IMR-90 (cell line): ENCODE measurements at regions not wholly inside any gene's neighbourhood (a gene's known extent, or its start where the extent isn't known, plus 50 kb on each side); places are given as distances from the start of the nearest gene placed in this dataset.

ENCODE experiments used
- ATAC-seq: fragments of 200-7000 bp; cut with Tn5 transposase; 2 replicates; pipeline ENCODE4 v1.9.1; 2020; ENCODE audit warnings: low read depth, mild to moderate bottlenecking, moderate library complexity
- BruUV-seq: library from RNA; stranded (reverse); fragments of 400-500 nt; replicated peaks from 2 replicates; lab custom pipeline; 2021; lab: Mats Ljungman, UMichigan
- CTCF ChIA-PET: fragments of 300-600 bp; formaldehyde crosslinking; extraction: SDS; loops from one replicate; lab custom pipeline; 2021; ENCODE audit warnings: antibody characterized with exemption; lab: Yijun Ruan, JAX
- POLR2A ChIA-PET: fragments of 300-600 bp; sonication (Branson Sonifier 250); formaldehyde crosslinking; loops from one replicate; lab custom pipeline; 2022; ENCODE audit warnings: antibody characterized with exemption; ENCODE audit not compliant: unreplicated experiment; lab: Charles Lee
- DNase-seq: peaks from one replicate; pipeline ENCODE4 v3.0.0; 2013
- H2AFZ ChIP-seq: replicated peaks from 2 replicates; pipeline ENCODE3; 2013; ENCODE audit warnings: low read length, mild to moderate bottlenecking; ENCODE audit not compliant: poor library complexity
- H2AK5ac ChIP-seq: 2 replicates; pipeline ENCODE4 v1.6.1; 2013; ENCODE audit warnings: low read depth, low read length, inconsistent platforms
- H2AK9ac ChIP-seq: replicated peaks from 2 replicates; pipeline ENCODE3; 2013; ENCODE audit warnings: mild to moderate bottlenecking, low read depth, low read length, moderate library complexity; ENCODE audit not compliant: poor library complexity
- H2BK120ac ChIP-seq: 2 replicates; pipeline ENCODE4 v1.6.1; 2013; ENCODE audit warnings: low read depth, low read length, inconsistent platforms
- H2BK15ac ChIP-seq: 3 replicates; pipeline ENCODE4 v1.6.1; 2013; ENCODE audit warnings: low read depth, low read length, inconsistent platforms
- H2BK20ac ChIP-seq: 2 replicates; pipeline ENCODE4 v1.6.1; 2013; ENCODE audit warnings: low read depth, mild to moderate bottlenecking, inconsistent platforms, low read length, moderate library complexity
- H2BK5ac ChIP-seq: 2 replicates; pipeline ENCODE4 v1.6.1; 2013; ENCODE audit warnings: mild to moderate bottlenecking, low read depth, low read length, inconsistent platforms; ENCODE audit not compliant: poor library complexity, severe bottlenecking
- H3K14ac ChIP-seq: replicated peaks from 2 replicates; pipeline ENCODE4 v1.6.1; 2013; ENCODE audit warnings: low read depth, low read length, inconsistent platforms
- H3K18ac ChIP-seq: 2 replicates; pipeline ENCODE4 v1.6.1; 2013; ENCODE audit warnings: low read depth, low read length, control low read depth
- H3K23ac ChIP-seq: 2 replicates; pipeline ENCODE4 v1.6.1; 2013; ENCODE audit warnings: low read depth, low read length, inconsistent platforms
- H3K27ac ChIP-seq: 2 replicates; pipeline ENCODE4 v1.5.1; 2013; ENCODE audit warnings: mild to moderate bottlenecking, control low read depth, low read length; ENCODE audit not compliant: insufficient read depth
- H3K27me3 ChIP-seq: 2 replicates; pipeline ENCODE4 v1.6.1; 2013; ENCODE audit warnings: low read length; ENCODE audit not compliant: control insufficient read depth, insufficient read depth
- H3K36me3 ChIP-seq: 2 replicates; pipeline ENCODE4 v1.6.1; 2013; ENCODE audit warnings: low read length, mixed read lengths; ENCODE audit not compliant: control insufficient read depth, insufficient read depth
- H3K4ac ChIP-seq: 2 replicates; pipeline ENCODE4 v1.6.1; 2013; ENCODE audit warnings: low read depth, low read length, inconsistent platforms
- H3K4me1 ChIP-seq: 2 replicates; pipeline ENCODE4 v1.6.1; 2013; ENCODE audit warnings: low read length, mixed read lengths; ENCODE audit not compliant: control insufficient read depth, insufficient read depth
- H3K4me2 ChIP-seq: 2 replicates; pipeline ENCODE4 v1.6.1; 2013; ENCODE audit warnings: low read depth, mild to moderate bottlenecking, control low read depth, low read length, moderate library complexity
- H3K4me3 ChIP-seq: 2 replicates; pipeline ENCODE4 v1.5.1; 2013; ENCODE audit warnings: low read depth, mild to moderate bottlenecking, control low read depth, low read length, moderate library complexity; ENCODE audit not compliant: insufficient read depth
- H3K56ac ChIP-seq: 2 replicates; pipeline ENCODE4 v1.6.1; 2013; ENCODE audit warnings: low read length, inconsistent platforms; ENCODE audit not compliant: insufficient read depth; ENCODE audit errors: extremely low read depth
- H3K79me1 ChIP-seq, 2 experiments: 2 replicates each; pipeline ENCODE4 v1.6.1; 2013; ENCODE audit warnings: low read length in 2 of 2, inconsistent platforms in 1 of 2, low read depth in 1 of 2
- H3K9ac ChIP-seq: 2 replicates; pipeline ENCODE4 v1.6.1; 2013; ENCODE audit warnings: low read depth, low read length, control low read depth
- H3K9me1 ChIP-seq: 2 replicates; pipeline ENCODE4 v1.6.1; 2013; ENCODE audit warnings: low read length, inconsistent platforms; ENCODE audit not compliant: insufficient read depth
- H3K9me3 ChIP-seq: 2 replicates; pipeline ENCODE4 v1.6.1; 2013; ENCODE audit warnings: low read length; ENCODE audit not compliant: control insufficient read depth, insufficient read depth
- H4K20me1 ChIP-seq: 2 replicates; pipeline ENCODE4 v1.6.1; 2013; ENCODE audit warnings: low read length, inconsistent platforms; ENCODE audit not compliant: insufficient read depth
- H4K5ac ChIP-seq: 2 replicates; pipeline ENCODE4 v1.6.1; 2013; ENCODE audit warnings: mild to moderate bottlenecking, low read depth, low read length, control low read depth
- H4K8ac ChIP-seq, 2 experiments: 2 replicates each; pipeline ENCODE4 v1.6.1; 2013; ENCODE audit warnings: low read depth in 2 of 2, low read length in 2 of 2, control low read depth in 1 of 2, inconsistent platforms in 1 of 2
- H4K91ac ChIP-seq: 2 replicates; pipeline ENCODE4 v1.6.1; 2013; ENCODE audit warnings: low read depth, low read length, inconsistent platforms; ENCODE audit not compliant: insufficient read depth
- MXI1 ChIP-seq: IDR thresholded peaks from 2 replicates; pipeline ENCODE4 v1.6.1; 2012; ENCODE audit warnings: low read depth, mild to moderate bottlenecking, low read length, moderate library complexity, borderline replicate concordance
- NFE2L2 ChIP-seq: fragments of 150-350 bp; IDR thresholded peaks from 2 replicates; pipeline ENCODE4 v1.6.1; 2016; ENCODE audit warnings: low read depth, mild to moderate bottlenecking, low read length
- WGBS, 2 experiments: methylation state at CpG; one replicate each; pipeline versions ENCODE4 v1.1.5 to v1.1.7; 2013; ENCODE audit warnings: missing lambda C conversion rate in 2 of 2; ENCODE audit not compliant: insufficient read length in 1 of 2; ENCODE audit errors: extremely low coverage in 2 of 2; 5-methylcytosine and 5-hydroxymethylcytosine counted together
- dilution Hi-C: fragments of 300-500 bp; cut with HindIII; formaldehyde crosslinking; loops from one replicate; pipeline ENCODE4 v1.14.3; 2018; ENCODE audit warnings: low sequenced_read_pairs; ENCODE audit not compliant: unreplicated experiment
- in situ Hi-C: fragments of 300-500 bp; cut with MboI; formaldehyde crosslinking; loops from 3 replicates; pipeline ENCODE4 v1.14.3; 2019; ENCODE audit warnings: low sequenced_read_pairs, inconsistent platforms, mixed read lengths
- intact Hi-C: fragments of 100-400 bp; cut with micrococcal nuclease; formaldehyde crosslinking; loops from 2 replicates; pipeline ENCODE4 v1.10.0; 2022
- TF ChIP-seq, protein P1 (sequence below): conservative IDR thresholded peaks from 2 replicates; pipeline ENCODE4 v1.5.1; 2012; ENCODE audit warnings: mild to moderate bottlenecking, low read depth, low read length, improper control_type of control experiment

DNA sequence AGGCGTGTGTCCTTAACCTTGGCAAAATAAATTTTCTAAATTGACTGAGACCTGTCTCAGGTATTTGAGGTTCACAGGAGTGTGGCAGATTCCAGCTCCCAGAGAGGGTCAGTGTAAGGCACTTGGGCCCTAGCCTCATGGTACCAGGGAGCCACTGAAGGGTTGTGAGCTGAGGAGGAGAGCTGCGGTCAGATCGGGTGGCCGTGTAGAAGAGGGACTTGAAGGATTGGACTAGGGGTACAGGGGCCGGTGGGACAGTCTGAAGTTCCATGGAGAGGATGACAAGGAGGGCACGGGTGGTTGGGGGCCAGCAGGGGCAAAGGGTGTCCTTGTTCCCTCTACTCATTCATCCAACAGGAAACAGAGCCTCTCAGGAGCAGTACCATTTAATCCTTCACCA, 327.0 kb upstream of the HS6ST1 start:
- ChIA-PET CTCF (no interaction called here), POLR2A (no interaction called here)
- TF ChIP-seq, protein P1, sequence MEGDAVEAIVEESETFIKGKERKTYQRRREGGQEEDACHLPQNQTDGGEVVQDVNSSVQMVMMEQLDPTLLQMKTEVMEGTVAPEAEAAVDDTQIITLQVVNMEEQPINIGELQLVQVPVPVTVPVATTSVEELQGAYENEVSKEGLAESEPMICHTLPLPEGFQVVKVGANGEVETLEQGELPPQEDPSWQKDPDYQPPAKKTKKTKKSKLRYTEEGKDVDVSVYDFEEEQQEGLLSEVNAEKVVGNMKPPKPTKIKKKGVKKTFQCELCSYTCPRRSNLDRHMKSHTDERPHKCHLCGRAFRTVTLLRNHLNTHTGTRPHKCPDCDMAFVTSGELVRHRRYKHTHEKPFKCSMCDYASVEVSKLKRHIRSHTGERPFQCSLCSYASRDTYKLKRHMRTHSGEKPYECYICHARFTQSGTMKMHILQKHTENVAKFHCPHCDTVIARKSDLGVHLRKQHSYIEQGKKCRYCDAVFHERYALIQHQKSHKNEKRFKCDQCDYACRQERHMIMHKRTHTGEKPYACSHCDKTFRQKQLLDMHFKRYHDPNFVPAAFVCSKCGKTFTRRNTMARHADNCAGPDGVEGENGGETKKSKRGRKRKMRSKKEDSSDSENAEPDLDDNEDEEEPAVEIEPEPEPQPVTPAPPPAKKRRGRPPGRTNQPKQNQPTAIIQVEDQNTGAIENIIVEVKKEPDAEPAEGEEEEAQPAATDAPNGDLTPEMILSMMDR = no peak
- no peak for TF ChIP-seq MXI1
- TF ChIP-seq NFE2L2 = no peak
- Histone ChIP-seq H3K27ac (no peak overlapping the region), H3K9me3 (no peaks in the 10 kb centered on the region), H2AFZ (peak overlapping the region; percentile 23), H2BK15ac (no peak overlapping the region), H3K79me1 (no peaks in the 10 kb centered on the region), H2AK9ac (no peak overlapping the region), H3K4ac (no peak overlapping the region), H3K4me3 (no peak overlapping the region), H3K27me3 (peaks cover 31% of the 10 kb centered on the region), H4K91ac (no peak overlapping the region), H3K9me1 (peaks cover 3% of the 10 kb centered on the region; the same call in 1 of the 2 replicates), H3K14ac (no peak overlapping the region), H3K18ac (no peak overlapping the region), H3K9ac (no peak overlapping the region), H4K20me1 (no peaks in the 10 kb centered on the region), H3K36me3 (no peaks in the 10 kb centered on the region), H3K23ac (no peak overlapping the region), H3K56ac (no peak overlapping the region), H2BK20ac (no peak overlapping the region), H4K8ac (no peak overlapping the region), H2BK5ac (no peak overlapping the region), H3K4me1 (no peaks in the 10 kb centered on the region; the same call in 1 of the 2 replicates), H4K5ac (no peak overlapping the region), H2BK120ac (no peak overlapping the region), H2AK5ac (no peak overlapping the region), H3K4me2 (no peak overlapping the region)
- no TSS peak for BruUV-seq
- dilution Hi-C loops = no loop called here
- DNase-seq (no peak), ATAC-seq (no peak)
- in situ Hi-C loops = no loop called here
- 100% methylated on average over 1 of the region's 6 CpGs; no CpG with 5 or more reads in 1 of the 2 experiments for WGBS, 2 experiments
- intact Hi-C loops = no loop called here
